ENCODE measurements at regions not wholly inside any gene's neighbourhood (a gene's known extent, or its start where the extent isn't known, plus 50 kb on each side); places are given as distances from the start of the nearest gene placed in this dataset.

DNA sequence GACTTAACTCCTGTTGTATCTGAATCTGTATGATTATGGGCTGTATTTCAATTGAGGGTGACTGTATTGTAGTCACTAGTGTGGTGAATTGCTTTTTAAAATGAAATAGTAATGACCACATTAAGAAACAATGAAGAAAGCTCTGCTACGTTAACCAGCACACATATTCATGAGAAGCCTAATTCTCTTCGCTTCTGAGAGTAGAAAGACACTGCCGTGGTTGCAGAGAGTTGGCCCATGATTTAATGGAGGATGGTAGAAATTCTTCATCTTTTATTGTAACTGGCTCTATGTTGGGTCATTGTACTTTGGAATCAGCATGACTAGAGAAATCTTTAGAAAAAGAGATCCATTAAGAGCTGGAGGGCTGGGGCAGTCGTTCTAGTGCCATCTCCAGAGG lies 451.5 kb downstream of the PCDH17 start:
- TF ChIP-seq, protein P1, sequence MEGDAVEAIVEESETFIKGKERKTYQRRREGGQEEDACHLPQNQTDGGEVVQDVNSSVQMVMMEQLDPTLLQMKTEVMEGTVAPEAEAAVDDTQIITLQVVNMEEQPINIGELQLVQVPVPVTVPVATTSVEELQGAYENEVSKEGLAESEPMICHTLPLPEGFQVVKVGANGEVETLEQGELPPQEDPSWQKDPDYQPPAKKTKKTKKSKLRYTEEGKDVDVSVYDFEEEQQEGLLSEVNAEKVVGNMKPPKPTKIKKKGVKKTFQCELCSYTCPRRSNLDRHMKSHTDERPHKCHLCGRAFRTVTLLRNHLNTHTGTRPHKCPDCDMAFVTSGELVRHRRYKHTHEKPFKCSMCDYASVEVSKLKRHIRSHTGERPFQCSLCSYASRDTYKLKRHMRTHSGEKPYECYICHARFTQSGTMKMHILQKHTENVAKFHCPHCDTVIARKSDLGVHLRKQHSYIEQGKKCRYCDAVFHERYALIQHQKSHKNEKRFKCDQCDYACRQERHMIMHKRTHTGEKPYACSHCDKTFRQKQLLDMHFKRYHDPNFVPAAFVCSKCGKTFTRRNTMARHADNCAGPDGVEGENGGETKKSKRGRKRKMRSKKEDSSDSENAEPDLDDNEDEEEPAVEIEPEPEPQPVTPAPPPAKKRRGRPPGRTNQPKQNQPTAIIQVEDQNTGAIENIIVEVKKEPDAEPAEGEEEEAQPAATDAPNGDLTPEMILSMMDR (conservative IDR thresholded peaks at IDR 0.05; ENCODE audit: low read length): no peak
- TF ChIP-seq EZH2phosphoT487 (IDR thresholded peaks at IDR 0.05; ENCODE audit: borderline replicate concordance): no peak
